HepG2 (cell line): ENCODE measurements at regions not wholly inside any gene's neighbourhood (a gene's known extent, or its start where the extent isn't known, plus 50 kb on each side); places are given as distances from the start of the nearest gene placed in this dataset.

Source experiments
- ATAC-seq: fragments of 200-7000 bp; cut with Tn5 transposase; 3 replicates; pipeline ENCODE4 v1.9.1; 2020; ENCODE audit warnings: mild to moderate bottlenecking, moderate library complexity
- BruUV-seq: library from RNA; stranded (reverse); fragments of 400-500 nt; replicated peaks from 2 replicates; lab custom pipeline; 2021; lab: Mats Ljungman, UMichigan
- CTCF ChIA-PET: fragments of 300-600 bp; formaldehyde crosslinking; extraction: SDS; loops from one replicate; lab custom pipeline; 2021; ENCODE audit warnings: low total read pairs, inconsistent platforms, low intra/inter-chr PET ratio; lab: Yijun Ruan, JAX
- POLR2A ChIA-PET: fragments of 350-600 bp; sonication (Branson Sonifier 250); formaldehyde crosslinking; loops from one replicate; lab custom pipeline; 2020; ENCODE audit warnings: antibody characterized with exemption, inconsistent platforms; lab: Yijun Ruan, JAX
- DNase-seq: peaks from one replicate; pipeline ENCODE4 v3.0.0-alpha.2; 2015; ENCODE audit warnings: low spot score
- FAIRE-seq: peaks from 3 replicates; lab custom pipeline; 2011; peaks lifted over from hg19 to GRCh38; lab: Jason Lieb, UNC
- H2AFZ ChIP-seq: one replicate; pipeline ENCODE4 v1.6.1; 2011; ENCODE audit warnings: low read length, inconsistent platforms
- H3K27ac ChIP-seq: fragments of 300-600 bp; 3 replicates; pipeline ENCODE4 v1.8.0; 2011; ENCODE audit warnings: mixed run types, mild to moderate bottlenecking, mixed read lengths, low read length, inconsistent platforms; ENCODE audit not compliant: insufficient read depth; ENCODE audit errors: extremely low read length
- H3K27me3 ChIP-seq, 2 experiments: fragments of 200-600 bp in 1 of 2; 2 replicates in 1 of 2; 3 replicates in 1 of 2; pipeline versions ENCODE4 v1.6.0 to v1.8.0; 2011; ENCODE audit warnings: low read length in 2 of 2, mild to moderate bottlenecking in 2 of 2, moderate library complexity in 2 of 2, inconsistent platforms in 1 of 2; ENCODE audit not compliant: insufficient read depth in 2 of 2, control insufficient read depth in 1 of 2
- H3K36me3 ChIP-seq, 2 experiments: fragments of 200-600 bp in 1 of 2; replicated peaks in 1 of 2; 2 replicates in 1 of 2; 3 replicates in 1 of 2; pipeline versions ENCODE4 v1.5.1 to v1.8.0; 2011; ENCODE audit warnings: low read length in 2 of 2, inconsistent platforms in 1 of 2; ENCODE audit not compliant: insufficient read depth in 2 of 2, control insufficient read depth in 1 of 2
- H3K4me1 ChIP-seq: 2 replicates; pipeline ENCODE4 v1.5.1; 2012; ENCODE audit warnings: low read length, inconsistent platforms; ENCODE audit not compliant: insufficient read depth
- H3K4me2 ChIP-seq: 2 replicates; pipeline ENCODE4 v1.6.0; 2011; ENCODE audit warnings: low read depth, low read length, inconsistent platforms
- H3K4me3 ChIP-seq, 3 experiments: fragments of 200-600 bp in 1 of 3; sonication (generic), shearing (Covaris generic) in 1 of 3; replicated peaks in 1 of 3; 2 replicates each; pipeline ENCODE4 v1.5.1; 2011 to 2016; ENCODE audit warnings: low read length in 3 of 3, inconsistent platforms in 2 of 3, low read depth in 2 of 3, mild to moderate bottlenecking in 2 of 3, control low read depth in 1 of 3, mixed read lengths in 1 of 3; ENCODE audit not compliant: insufficient read depth in 1 of 3
- H3K79me2 ChIP-seq: one replicate; pipeline ENCODE4 v1.6.1; 2011; ENCODE audit warnings: low read length, inconsistent platforms; ENCODE audit not compliant: insufficient read depth
- H3K9ac ChIP-seq: 2 replicates; pipeline ENCODE4 v1.6.0; 2011; ENCODE audit warnings: mild to moderate bottlenecking, low read depth, low read length, inconsistent platforms; ENCODE audit not compliant: insufficient read depth
- H3K9me3 ChIP-seq: 2 replicates; pipeline ENCODE4 v1.5.1; 2012; ENCODE audit warnings: mild to moderate bottlenecking, low read length
- H4K20me1 ChIP-seq: 2 replicates; pipeline ENCODE4 v1.6.0; 2011; ENCODE audit warnings: inconsistent platforms, mild to moderate bottlenecking, low read length, moderate library complexity; ENCODE audit not compliant: insufficient read depth
- BRD4 ChIP-seq: sonication (generic); formaldehyde crosslinking; IDR thresholded peaks from 2 replicates; pipeline ENCODE4 v1.4.0; 2020; ENCODE audit warnings: missing genetic modification reagents
- CEBPG ChIP-seq: IDR thresholded peaks from 2 replicates; pipeline ENCODE4 v1.6.1; 2016
- DBP ChIP-seq: sonication (generic); formaldehyde crosslinking; IDR thresholded peaks from 2 replicates; pipeline ENCODE4 v1.4.0; 2020; ENCODE audit warnings: missing genetic modification reagents; ENCODE audit errors: not compliant biosample characterization
- E2F1 ChIP-seq: sonication (generic); formaldehyde crosslinking; IDR thresholded peaks from 2 replicates; pipeline ENCODE4 v1.5.0; 2020; ENCODE audit warnings: missing genetic modification reagents
- GATA4 ChIP-seq: sonication (generic); IDR thresholded peaks from 2 replicates; pipeline ENCODE4 v1.6.1; 2016; ENCODE audit warnings: antibody characterized with exemption, low read depth, borderline replicate concordance
- KLF6 ChIP-seq: IDR thresholded peaks from 2 replicates; pipeline ENCODE4 v1.8.0; 2016; ENCODE audit warnings: missing biosample characterization, missing genetic modification reagents
- MED13 ChIP-seq: sonication (generic); formaldehyde crosslinking; IDR thresholded peaks from 2 replicates; pipeline ENCODE4 v1.5.0; 2020; ENCODE audit warnings: missing genetic modification reagents
- NCOA5 ChIP-seq: sonication (generic); formaldehyde crosslinking; IDR thresholded peaks from 2 replicates; pipeline ENCODE4 v1.4.0; 2020; ENCODE audit warnings: missing genetic modification reagents
- NFRKB ChIP-seq: fragments of 450-650 bp; IDR thresholded peaks from 2 replicates; pipeline ENCODE4 v1.6.1; 2017
- NR2F1 ChIP-seq, 2 experiments: fragments of 450-650 bp in 1 of 2; formaldehyde crosslinking in 1 of 2; IDR thresholded peaks; 2 replicates each; pipeline versions ENCODE4 v1.5.0 to v1.6.1; 2016 to 2020; ENCODE audit warnings: mild to moderate bottlenecking in 1 of 2, missing compliant biosample characterization in 1 of 2, missing genetic modification reagents in 1 of 2, moderate library complexity in 1 of 2
- NR2F6 ChIP-seq, 2 experiments: IDR thresholded peaks; 2 replicates each; pipeline ENCODE4 v1.6.1; 2016; ENCODE audit warnings: antibody characterized with exemption in 1 of 2, mild to moderate bottlenecking in 1 of 2
- POGZ ChIP-seq: sonication (generic); formaldehyde crosslinking; IDR thresholded peaks from 2 replicates; pipeline ENCODE4 v1.4.0; 2020; ENCODE audit warnings: mild to moderate bottlenecking, missing genetic modification reagents
- RAD21 ChIP-seq: fragments of 450-650 bp; formaldehyde crosslinking; IDR thresholded peaks from 2 replicates; pipeline ENCODE4 v1.5.0; 2020; ENCODE audit warnings: mild to moderate bottlenecking
- RARG ChIP-seq: sonication (generic); formaldehyde crosslinking; IDR thresholded peaks from 2 replicates; pipeline ENCODE4 v1.4.0; 2020; ENCODE audit warnings: low read depth, mild to moderate bottlenecking, missing genetic modification reagents
- SMARCE1 ChIP-seq: fragments of 450-650 bp; IDR thresholded peaks from 2 replicates; pipeline ENCODE4 v1.6.1; 2017; ENCODE audit warnings: borderline replicate concordance
- ZBTB21 ChIP-seq: sonication (generic); formaldehyde crosslinking; IDR thresholded peaks from 2 replicates; pipeline ENCODE4 v1.4.0; 2020; ENCODE audit warnings: missing genetic modification reagents
- ZNF343 ChIP-seq: sonication (generic); formaldehyde crosslinking; IDR thresholded peaks from 2 replicates; pipeline ENCODE4 v1.4.0; 2020; ENCODE audit warnings: mild to moderate bottlenecking, missing genetic modification reagents
- ZNF776 ChIP-seq: sonication (generic); formaldehyde crosslinking; IDR thresholded peaks from 2 replicates; pipeline ENCODE4 v1.4.0; 2020; ENCODE audit warnings: mild to moderate bottlenecking, missing genetic modification reagents
- WGBS: methylation state at CpG from one replicate; pipeline ENCODE4 v1.1.6; 2017; ENCODE audit warnings: low lambda C conversion rate; 5-methylcytosine and 5-hydroxymethylcytosine counted together
- in situ Hi-C: cut with HindIII; loops from 2 replicates; pipeline ENCODE4 v1.10.0; 2017; ENCODE audit warnings: low pct_unique_long_range_greater_than_20kb; ENCODE audit not compliant: extremely low pct_ligation_motif_present
- intact Hi-C: fragments of 100-400 bp; cut with micrococcal nuclease; formaldehyde crosslinking; loops from one replicate; pipeline ENCODE4 v1.10.0; 2022; ENCODE audit not compliant: unreplicated experiment
- TF ChIP-seq, protein P1 (sequence below): sonication (generic); formaldehyde crosslinking; IDR thresholded peaks from 2 replicates; pipeline ENCODE4 v1.4.0; 2020; ENCODE audit warnings: missing genetic modification reagents

GRCh38 chr7:113562242-113562641 is 356.6 kb downstream of the PPP1R3A start (continued):
- no peak for TF ChIP-seq DBP
- TF ChIP-seq CEBPG: no peak
- no peak for TF ChIP-seq ZNF776 (CRISPR knock-in tag)
- no peak for TF ChIP-seq KLF6 (CRISPR knock-in tag)
- no peak for TF ChIP-seq ZNF343 (CRISPR knock-in tag)
- no peak for TF ChIP-seq RAD21 (CRISPR knock-in tag)
- TF ChIP-seq POGZ (CRISPR knock-in tag): no peak
- TF ChIP-seq RARG (CRISPR knock-in tag): no peak

GRCh38 chr7:113561446-113561845 is 357.4 kb downstream of the PPP1R3A start:
- no peaks in the 10 kb centered on the region for H3K4me1 ChIP-seq
- H3K9me3 ChIP-seq: no peaks in the 10 kb centered on the region
- H3K36me3 ChIP-seq: no peaks in the 10 kb centered on the region
- no peaks in the 10 kb centered on the region for H3K27me3 ChIP-seq
- no peak overlapping the region for H3K4me2 ChIP-seq
- H3K27ac ChIP-seq: no peak overlapping the region
- no peak for ATAC-seq
- no peaks in the 10 kb centered on the region for H3K79me2 ChIP-seq
- no peak overlapping the region for H3K4me3 ChIP-seq
- intact Hi-C loops (no loop called here), in situ Hi-C loops (no loop called here)
- no peak for FAIRE-seq
- no TSS peak for BruUV-seq
- POLR2A ChIA-PET: no interaction called here
- no peaks in the 10 kb centered on the region for H4K20me1 ChIP-seq
- 0% methylated on average over 2 of the region's 2 CpGs for WGBS
- DNase-seq: no peak
- no peak for TF ChIP-seq E2F1
- TF ChIP-seq NR2F6 (IDR thresholded peaks at IDR 0.05): no peak
- TF ChIP-seq NR2F6 (CRISPR knock-in tag; IDR thresholded peaks at IDR 0.05): no peak
- no peak for TF ChIP-seq GATA4
- TF ChIP-seq ZBTB21: no peak
- TF ChIP-seq NCOA5 (CRISPR knock-in tag): no peak
- no peak for TF ChIP-seq SMARCE1
- TF ChIP-seq BRD4 (CRISPR knock-in tag): no peak
- TF ChIP-seq NR2F1 (CRISPR knock-in tag; IDR thresholded peaks at IDR 0.05): no peak
- TF ChIP-seq, protein P1, sequence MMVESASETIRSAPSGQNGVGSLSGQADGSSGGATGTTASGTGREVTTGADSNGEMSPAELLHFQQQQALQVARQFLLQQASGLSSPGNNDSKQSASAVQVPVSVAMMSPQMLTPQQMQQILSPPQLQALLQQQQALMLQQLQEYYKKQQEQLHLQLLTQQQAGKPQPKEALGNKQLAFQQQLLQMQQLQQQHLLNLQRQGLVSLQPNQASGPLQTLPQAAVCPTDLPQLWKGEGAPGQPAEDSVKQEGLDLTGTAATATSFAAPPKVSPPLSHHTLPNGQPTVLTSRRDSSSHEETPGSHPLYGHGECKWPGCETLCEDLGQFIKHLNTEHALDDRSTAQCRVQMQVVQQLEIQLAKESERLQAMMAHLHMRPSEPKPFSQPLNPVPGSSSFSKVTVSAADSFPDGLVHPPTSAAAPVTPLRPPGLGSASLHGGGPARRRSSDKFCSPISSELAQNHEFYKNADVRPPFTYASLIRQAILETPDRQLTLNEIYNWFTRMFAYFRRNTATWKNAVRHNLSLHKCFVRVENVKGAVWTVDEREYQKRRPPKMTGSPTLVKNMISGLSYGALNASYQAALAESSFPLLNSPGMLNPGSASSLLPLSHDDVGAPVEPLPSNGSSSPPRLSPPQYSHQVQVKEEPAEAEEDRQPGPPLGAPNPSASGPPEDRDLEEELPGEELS: no peak
- TF ChIP-seq MED13 (CRISPR knock-in tag): no peak
- no peak for TF ChIP-seq NFRKB
- no peak overlapping the region for H3K9ac ChIP-seq
- no peak overlapping the region for H2AFZ ChIP-seq
- CTCF ChIA-PET: no interaction called here
